GM19467 (cell line): ENCODE measurements at regions not wholly inside any gene's neighbourhood (a gene's known extent, or its start where the extent isn't known, plus 50 kb on each side); places are given as distances from the start of the nearest gene placed in this dataset.
A peak's percentile ranks its signal among the peaks of the same experiment; 100 is the strongest.
"Not testable (repeated sequence)": the region's sequence is repeated elsewhere in the genome, so short reads cannot be mapped to it uniquely, and the experiment has no call there.

Source experiments
- ATAC-seq: cut with Tn5 transposase; IDR thresholded peaks from one replicate; pipeline ENCODE4 v1.9.1; 2021; ENCODE audit warnings: mild to moderate bottlenecking, moderate library complexity; ENCODE audit not compliant: unreplicated experiment

- no peak for ATAC-seq
Observed at GRCh38 chr21:24424776-24425175, 1182.5 kb downstream of the MRPL39 start.

- no peak for ATAC-seq
Observed at GRCh38 chr21:24423546-24423945, 1183.7 kb downstream of the MRPL39 start.

- peak; percentile 51 for ATAC-seq
Observed at GRCh38 chr21:24420689-24421088, 1186.6 kb downstream of the MRPL39 start.

GRCh38 chr21:24419641-24420040 lies 1187.6 kb downstream of the MRPL39 start:
- ATAC-seq = not testable (repeated sequence)

GRCh38 chr21:24418671-24419070 lies 1188.6 kb downstream of the MRPL39 start:
- ATAC-seq = no peak

- ATAC-seq = no peak
Observed at GRCh38 chr21:24411429-24411828, 1195.9 kb downstream of the MRPL39 start.

- no peak for ATAC-seq
Observed at GRCh38 chr21:24403221-24403620, 1204.1 kb downstream of the MRPL39 start.

- no peak for ATAC-seq
Observed at GRCh38 chr21:24395320-24395923, 1211.9 kb downstream of the MRPL39 start.

GRCh38 chr21:24375201-24375600 lies 1232.1 kb downstream of the MRPL39 start:
- ATAC-seq = no peak

- no peak for ATAC-seq
Observed at GRCh38 chr21:24372506-24372905, 1234.8 kb downstream of the MRPL39 start.

- ATAC-seq = no peak
Observed at GRCh38 chr21:24369746-24370145, 1237.5 kb downstream of the MRPL39 start.

- ATAC-seq = no peak
Observed at GRCh38 chr21:24369278-24369677, 1238.0 kb downstream of the MRPL39 start.

- ATAC-seq = no peak
Observed at GRCh38 chr21:24367936-24368335, 1239.3 kb downstream of the MRPL39 start.

- no peak for ATAC-seq
Observed at GRCh38 chr21:24353492-24353891, 1253.8 kb downstream of the MRPL39 start.

- no peak for ATAC-seq
Observed at GRCh38 chr21:24339406-24339805, 1267.9 kb downstream of the MRPL39 start.

GRCh38 chr21:24336491-24336890 lies 1270.8 kb downstream of the MRPL39 start:
- ATAC-seq = no peak

GRCh38 chr21:24323536-24323935 lies 1283.7 kb downstream of the MRPL39 start:
- ATAC-seq = no peak

GRCh38 chr21:24316277-24316922 lies 1290.9 kb downstream of the MRPL39 start:
- no peak for ATAC-seq

GRCh38 chr21:24310788-24311187 lies 1296.5 kb downstream of the MRPL39 start:
- ATAC-seq = no peak

- ATAC-seq = no peak
Observed at GRCh38 chr21:24308183-24308582, 1299.1 kb downstream of the MRPL39 start.

GRCh38 chr21:24302400-24302799 lies 1304.9 kb downstream of the MRPL39 start:
- no peak for ATAC-seq

GRCh38 chr21:24298040-24298439 lies 1309.2 kb downstream of the MRPL39 start:
- no peak for ATAC-seq

- ATAC-seq = no peak
Observed at GRCh38 chr21:24294171-24294570, 1313.1 kb downstream of the MRPL39 start.
